Hepatocyte (in vitro differentiated cells): ENCODE measurements at regions not wholly inside any gene's neighbourhood (a gene's known extent, or its start where the extent isn't known, plus 50 kb on each side); places are given as distances from the start of the nearest gene placed in this dataset.

Experiments
- DNase-seq: peaks from one replicate; pipeline ENCODE4 v3.0.0-alpha.2; 2016; ENCODE audit warnings: low spot score
- H2AFZ ChIP-seq: fragments of 200-600 bp; sonication (generic); 2 replicates; pipeline ENCODE4 v1.6.0; 2016; ENCODE audit warnings: antibody characterized with exemption, mild to moderate bottlenecking
- H3K27ac ChIP-seq: fragments of 200-600 bp; sonication (generic); 2 replicates; pipeline ENCODE4 v1.5.1; 2016; ENCODE audit warnings: mild to moderate bottlenecking
- H3K27me3 ChIP-seq: fragments of 200-600 bp; sonication (generic); 2 replicates; pipeline ENCODE4 v1.6.1; 2016
- H3K36me3 ChIP-seq: fragments of 200-600 bp; sonication (generic); replicated peaks from 2 replicates; pipeline ENCODE4 v1.5.1; 2016; ENCODE audit warnings: low read depth; ENCODE audit not compliant: insufficient read depth
- H3K4me1 ChIP-seq: fragments of 200-600 bp; sonication (generic); 2 replicates; pipeline ENCODE4 v1.5.1; 2016; ENCODE audit warnings: mild to moderate bottlenecking, moderate library complexity; ENCODE audit not compliant: insufficient read depth
- H3K4me2 ChIP-seq: fragments of 200-600 bp; sonication (generic); 2 replicates; pipeline ENCODE4 v1.6.0; 2016
- H3K4me3 ChIP-seq: fragments of 200-600 bp; sonication (generic); 2 replicates; pipeline ENCODE4 v1.5.1; 2016; ENCODE audit warnings: mild to moderate bottlenecking
- H3K79me2 ChIP-seq: fragments of 200-600 bp; sonication (generic); 2 replicates; pipeline ENCODE4 v1.6.0; 2017; ENCODE audit warnings: mild to moderate bottlenecking
- H3K9me2 ChIP-seq: fragments of 200-600 bp; sonication (generic); replicated peaks from 2 replicates; pipeline ENCODE4 v1.6.0; 2017; ENCODE audit warnings: mild to moderate bottlenecking; ENCODE audit not compliant: insufficient read depth
- H3K9me3 ChIP-seq: fragments of 200-600 bp; sonication (generic); 2 replicates; pipeline ENCODE4 v1.5.1; 2016; ENCODE audit warnings: low read depth, mild to moderate bottlenecking
- H4K20me1 ChIP-seq: fragments of 200-600 bp; sonication (generic); 2 replicates; pipeline ENCODE4 v1.6.0; 2016; ENCODE audit warnings: mild to moderate bottlenecking; ENCODE audit not compliant: insufficient read depth, poor library complexity, severe bottlenecking
- CTCF ChIP-seq: fragments of 200-600 bp; sonication (generic); IDR thresholded peaks from 2 replicates; pipeline ENCODE4 v1.5.1; 2016; ENCODE audit warnings: antibody characterized with exemption, mild to moderate bottlenecking; ENCODE audit not compliant: poor library complexity
- EZH2 ChIP-seq: fragments of 200-600 bp; sonication (generic); IDR thresholded peaks from 2 replicates; pipeline ENCODE4 v1.6.1; 2016; ENCODE audit warnings: antibody characterized with exemption, mild to moderate bottlenecking, borderline replicate concordance
- EZH2phosphoT487 ChIP-seq: fragments of 200-600 bp; sonication (generic); IDR thresholded peaks from one replicate; pipeline ENCODE4 v1.6.1; 2018; ENCODE audit warnings: antibody characterized with exemption, mild to moderate bottlenecking, low read depth, moderate library complexity; ENCODE audit not compliant: unreplicated experiment, severe bottlenecking
- WGBS: methylation state at CpG from one replicate; pipeline ENCODE4 v1.1.6; 2016; ENCODE audit warnings: low lambda C conversion rate; ENCODE audit errors: missing lambda C conversion rate; 5-methylcytosine and 5-hydroxymethylcytosine counted together

- TF ChIP-seq EZH2 (no peak), EZH2phosphoT487 (no peak), CTCF (no peak)
- Histone ChIP-seq H3K4me2 (no peak overlapping the region), H4K20me1 (no peaks in the 10 kb centered on the region), H2AFZ (no peak overlapping the region), H3K36me3 (no peaks in the 10 kb centered on the region), H3K79me2 (no peaks in the 10 kb centered on the region), H3K27me3 (no peaks in the 10 kb centered on the region), H3K4me3 (no peak overlapping the region), H3K4me1 (no peaks in the 10 kb centered on the region), H3K9me3 (no peaks in the 10 kb centered on the region), H3K27ac (no peak overlapping the region), H3K9me2 (no peaks in the 10 kb centered on the region)
- no peak for DNase-seq
- 77% methylated on average over 4 of the region's 4 CpGs for WGBS
These were observed 85.5 kb upstream of the TDRD3 start for GRCh38 chr13:60311527-60311926.

DNA sequence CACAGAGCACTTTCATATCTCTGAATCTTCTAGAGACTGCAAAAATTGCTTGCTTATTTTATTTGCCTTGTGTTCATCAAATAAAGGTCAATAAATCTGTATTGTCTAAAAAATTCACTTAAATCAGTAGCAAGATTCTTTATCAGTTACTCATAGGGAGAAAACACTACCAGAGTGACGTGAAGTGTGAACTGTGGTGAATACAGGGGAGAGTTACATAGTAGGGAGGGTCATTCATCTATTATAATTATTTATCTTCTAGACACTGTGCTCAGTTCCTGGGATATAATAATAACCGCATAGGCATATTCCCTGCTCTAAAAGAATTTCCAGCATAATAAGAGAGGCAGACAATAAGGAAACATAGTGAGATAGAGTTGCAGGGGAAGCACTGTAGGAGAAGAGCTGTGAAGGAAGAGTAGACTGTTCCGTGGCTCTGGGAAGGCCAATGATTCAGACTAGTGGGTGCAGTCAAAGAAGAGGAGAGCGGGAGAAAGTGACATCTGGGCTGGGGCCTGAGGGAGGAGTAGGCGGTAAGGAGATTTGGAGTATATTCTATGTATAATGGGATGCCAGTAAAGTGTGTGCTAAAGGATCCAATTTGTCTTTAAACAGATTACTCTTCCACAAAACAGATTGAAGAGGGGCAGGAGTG lies 84.0 kb upstream of the TDRD3 start:
- WGBS = 93% methylated on average over 5 of the region's 5 CpGs
- H3K4me2 ChIP-seq = no peak overlapping the region
- no peak overlapping the region for H3K27ac ChIP-seq
- no peaks in the 10 kb centered on the region for H3K4me1 ChIP-seq
- H3K9me3 ChIP-seq = no peaks in the 10 kb centered on the region
- no peaks in the 10 kb centered on the region for H3K9me2 ChIP-seq
- no peak overlapping the region for H2AFZ ChIP-seq
- no peaks in the 10 kb centered on the region for H4K20me1 ChIP-seq
- no peak overlapping the region for H3K4me3 ChIP-seq
- H3K36me3 ChIP-seq = no peaks in the 10 kb centered on the region
- no peak for DNase-seq
- TF ChIP-seq EZH2phosphoT487 = no peak
- no peak for TF ChIP-seq EZH2
- TF ChIP-seq CTCF = no peak
- H3K27me3 ChIP-seq = no peaks in the 10 kb centered on the region
- no peaks in the 10 kb centered on the region for H3K79me2 ChIP-seq

DNA sequence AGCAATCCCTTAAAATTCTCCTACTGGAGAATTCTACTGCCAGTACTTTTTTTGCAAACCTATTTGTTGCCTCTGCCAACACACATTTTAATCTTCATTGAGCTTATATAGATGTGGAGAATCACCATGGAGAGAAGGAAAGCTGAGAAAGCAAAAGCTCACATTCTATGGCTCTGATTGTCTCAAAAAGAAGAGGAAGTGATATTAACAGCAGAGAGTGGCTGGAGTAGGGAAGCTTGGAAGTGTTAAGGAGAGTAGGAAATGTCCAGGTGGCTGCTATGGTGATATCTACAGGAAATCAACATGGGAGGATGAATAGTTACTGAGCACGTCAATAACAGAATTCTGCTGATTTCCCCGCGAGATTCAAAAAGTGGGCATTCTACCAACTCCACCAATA lies 78.8 kb upstream of the TDRD3 start:
- no peak overlapping the region for H3K27ac ChIP-seq
- no peak for DNase-seq
- H3K27me3 ChIP-seq = peaks cover 6% of the 10 kb centered on the region
- no peak overlapping the region for H3K4me2 ChIP-seq
- no peaks in the 10 kb centered on the region for H3K9me2 ChIP-seq
- no peak overlapping the region for H2AFZ ChIP-seq
- no peaks in the 10 kb centered on the region for H3K9me3 ChIP-seq
- H3K4me1 ChIP-seq = no peaks in the 10 kb centered on the region
- H3K4me3 ChIP-seq = no peak overlapping the region
- TF ChIP-seq EZH2phosphoT487 (no peak), EZH2 (no peak), CTCF (no peak)
- 98% methylated on average over 3 of the region's 3 CpGs for WGBS
- H4K20me1 ChIP-seq = no peaks in the 10 kb centered on the region
- no peaks in the 10 kb centered on the region for H3K79me2 ChIP-seq
- H3K36me3 ChIP-seq = no peaks in the 10 kb centered on the region
